ENCODE measurements at regions not wholly inside any gene's neighbourhood (a gene's known extent, or its start where the extent isn't known, plus 50 kb on each side); places are given as distances from the start of the nearest gene placed in this dataset.

DNA sequence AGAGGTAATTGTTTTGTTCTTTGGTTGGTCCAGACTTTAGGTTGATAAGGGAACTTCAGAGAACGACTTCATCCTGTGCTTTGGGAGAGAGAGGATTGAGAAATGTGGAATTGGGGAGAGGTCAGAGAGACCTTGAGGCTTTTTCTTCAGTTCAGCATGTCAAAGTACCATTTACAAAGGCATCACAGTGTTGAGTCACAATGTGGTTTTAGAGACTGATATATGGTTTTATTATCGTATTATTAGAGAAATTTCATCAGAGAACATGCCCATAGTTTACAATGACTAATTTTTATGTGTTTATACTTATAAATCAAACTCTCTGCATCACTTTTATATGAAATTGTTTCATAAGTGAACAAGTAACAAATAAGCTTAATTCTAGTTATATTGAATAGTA, 626.6 kb downstream of the DSC3 start:
- no peak for DNase-seq

GRCh38 chr18:30409120-30409519, 633.4 kb downstream of the DSC3 start:
- DNase-seq: no peak

GRCh38 chr18:30406728-30407127, 635.8 kb downstream of the DSC3 start:
- no peak for DNase-seq

DNA sequence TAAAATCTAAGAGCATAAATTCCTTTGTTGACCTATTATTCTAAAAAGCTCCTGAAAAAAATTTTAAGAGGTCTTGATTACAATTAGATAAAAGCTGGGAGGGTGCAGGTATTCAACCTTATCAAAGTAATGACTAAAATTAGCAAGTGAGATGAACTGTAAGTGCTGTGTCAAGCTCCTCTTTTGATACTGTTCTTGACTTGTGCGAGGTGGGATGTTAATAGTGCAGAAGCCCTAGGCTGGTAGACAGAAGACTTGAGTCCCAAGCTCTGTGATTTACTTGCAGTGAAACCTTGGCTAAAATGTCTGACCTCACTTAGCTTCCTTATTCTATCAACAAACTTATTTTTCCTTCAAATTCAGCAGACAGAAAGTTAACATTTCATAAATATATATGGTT, 637.5 kb downstream of the DSC3 start:
- no peak for DNase-seq

GRCh38 chr18:30404422-30404821, 638.1 kb downstream of the DSC3 start:
- no peak for DNase-seq

DNA sequence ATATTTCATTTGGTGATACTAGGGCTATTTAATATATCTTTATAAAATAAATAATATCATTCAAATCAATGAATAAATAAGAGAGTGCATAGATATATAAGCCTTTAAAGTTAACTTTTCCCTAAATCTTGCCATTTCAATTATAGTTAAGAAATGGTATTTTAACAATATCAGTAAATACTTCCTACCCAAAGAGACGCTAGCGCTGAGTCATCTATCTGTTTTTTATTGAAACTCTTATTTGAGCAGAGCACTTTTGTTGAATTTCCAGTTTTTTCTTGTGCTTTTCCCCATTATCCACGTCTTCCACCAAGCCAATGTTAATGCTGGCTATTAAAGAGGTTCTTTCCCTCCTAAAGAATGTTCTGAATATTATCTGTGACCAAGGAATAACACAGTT, 639.3 kb downstream of the DSC3 start:
- no peak for DNase-seq

DNA sequence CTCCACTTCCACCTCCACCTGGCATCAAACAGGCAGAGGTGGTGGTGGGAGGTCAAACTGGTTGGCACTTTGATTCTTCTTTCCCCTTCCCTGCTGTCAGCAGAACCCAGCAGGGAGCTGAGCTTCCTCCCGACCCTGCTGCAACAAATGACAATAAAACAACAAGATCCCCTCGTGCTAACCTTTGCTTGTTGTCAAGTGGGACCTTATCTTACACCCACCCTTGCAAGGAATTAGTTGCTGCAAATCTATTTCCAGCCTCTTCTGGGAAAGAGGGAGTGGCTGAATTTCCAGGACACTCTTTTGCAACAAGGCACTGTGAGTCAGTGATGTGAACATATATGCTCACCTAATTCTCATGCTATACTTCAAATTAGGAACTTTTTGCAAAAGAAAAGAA, 655.1 kb downstream of the DSC3 start:
- no peak for DNase-seq

DNA sequence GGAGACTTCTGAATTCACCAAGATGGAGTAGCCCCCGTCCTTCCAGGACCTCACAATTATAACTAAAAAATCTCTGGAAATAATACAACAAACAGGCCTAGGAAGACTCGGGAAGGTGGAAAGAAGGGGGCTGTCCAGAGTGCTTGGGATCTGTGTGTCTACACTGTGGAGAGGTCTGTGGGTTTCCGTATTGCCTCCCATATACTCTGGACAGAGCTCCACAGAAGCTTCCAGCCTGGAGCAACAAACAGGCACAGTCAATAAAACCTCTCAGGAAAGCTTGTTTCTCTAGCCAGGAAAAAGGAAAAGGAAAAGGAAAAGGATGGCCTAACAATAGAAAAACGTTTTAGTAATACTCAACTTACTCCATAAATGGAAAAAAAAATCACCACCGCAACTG, 655.9 kb downstream of the DSC3 start:
- DNase-seq: no peak

GRCh38 chr18:30385684-30386083, 656.9 kb downstream of the DSC3 start:
- no peak for DNase-seq

- no peak for DNase-seq
Observed at GRCh38 chr18:30381826-30382225, 660.7 kb downstream of the DSC3 start.

DNA sequence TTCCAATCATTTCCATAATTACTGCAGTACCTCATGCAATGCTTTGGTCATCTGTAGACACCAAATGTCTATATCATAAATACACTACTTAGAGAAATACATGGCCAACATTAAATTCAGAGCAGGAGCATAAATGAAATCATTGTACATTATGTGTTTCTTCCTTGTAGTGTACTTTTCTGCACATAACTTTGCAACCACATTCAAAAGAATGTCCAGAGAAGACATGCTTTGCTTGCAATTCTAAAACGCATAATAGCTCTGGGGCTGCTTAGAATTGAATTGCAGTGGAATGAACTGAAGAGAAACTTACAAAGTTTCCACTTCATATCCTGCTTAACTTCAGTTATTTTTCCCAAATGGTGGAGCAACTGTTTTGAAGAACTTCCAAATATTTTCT, 664.4 kb downstream of the DSC3 start:
- no peak for DNase-seq

- DNase-seq: peak; percentile 8
Observed at GRCh38 chr18:30376515-30376914, 666.0 kb downstream of the DSC3 start.

- DNase-seq: no peak
Observed at GRCh38 chr18:30361864-30362540, 680.5 kb downstream of the DSC3 start.

DNA sequence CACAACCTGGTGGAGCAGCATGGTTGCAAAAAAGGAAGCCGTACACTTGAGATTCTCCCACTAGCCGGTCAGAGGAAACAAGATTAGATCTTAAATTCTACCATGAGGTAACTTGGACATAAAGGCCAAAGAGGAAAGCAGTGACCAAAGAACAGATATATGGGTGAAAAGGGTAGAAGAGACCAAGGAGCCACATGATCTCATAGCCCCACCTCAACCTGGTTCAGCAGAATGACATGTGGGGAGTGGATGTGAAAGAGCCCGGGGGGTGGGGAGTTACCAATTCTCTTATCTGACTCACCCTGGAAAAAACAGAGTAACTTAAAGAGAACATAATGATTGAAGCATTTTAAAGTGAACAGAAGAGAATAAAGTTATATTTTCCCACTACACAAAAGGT, 683.0 kb downstream of the DSC3 start:
- DNase-seq: no peak

DNA sequence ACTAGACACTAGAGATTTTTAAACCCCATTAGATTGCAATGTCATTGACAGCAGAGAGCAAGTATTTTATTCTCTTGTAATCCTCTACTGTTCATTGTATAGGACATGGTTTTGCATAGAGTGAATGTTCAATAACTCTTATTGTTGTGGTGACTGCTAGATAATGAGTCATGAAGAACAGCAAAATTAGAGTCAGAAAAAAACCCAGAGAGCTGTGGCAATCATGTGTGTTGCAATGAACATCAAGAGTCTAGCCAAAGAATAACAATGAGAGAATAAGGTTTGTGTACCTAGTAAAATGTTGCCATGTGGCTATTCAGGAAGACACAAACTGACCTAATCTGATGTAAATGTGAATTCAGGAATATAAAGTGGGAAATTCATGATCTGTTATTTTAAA, 684.0 kb downstream of the DSC3 start:
- no peak for DNase-seq

GRCh38 chr18:30352551-30353168, 689.9 kb downstream of the DSC3 start:
- DNase-seq: no peak

GRCh38 chr18:30350263-30350662, 692.3 kb downstream of the DSC3 start:
- no peak for DNase-seq

DNA sequence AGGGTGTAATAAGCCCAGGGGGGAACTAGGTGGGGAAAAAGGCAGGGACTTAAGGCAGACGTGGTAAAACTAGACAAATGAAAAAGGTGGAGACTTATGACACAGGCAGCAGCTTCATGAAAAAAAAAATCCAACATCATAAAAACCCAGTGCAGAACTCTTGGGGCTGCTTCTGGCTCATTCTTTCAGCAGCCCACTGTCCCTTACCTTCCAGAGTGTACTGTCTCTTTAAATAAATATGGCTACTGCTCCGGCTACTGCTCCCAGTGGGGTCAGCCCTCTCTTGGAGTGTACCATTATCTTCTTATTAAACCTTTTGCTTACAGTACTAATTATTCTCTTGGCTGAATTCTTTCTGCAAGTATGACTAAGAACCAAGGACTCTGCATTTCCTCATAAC, 699.5 kb downstream of the DSC3 start:
- DNase-seq: no peak

GRCh38 chr18:30342675-30343074, 699.9 kb downstream of the DSC3 start:
- no peak for DNase-seq

GRCh38 chr18:30334781-30335180, 707.8 kb downstream of the DSC3 start:
- DNase-seq: no peak

GRCh38 chr18:30333310-30333709, 709.2 kb downstream of the DSC3 start:
- DNase-seq: no peak

- DNase-seq: no peak
Observed at GRCh38 chr18:30328839-30329238, 713.7 kb downstream of the DSC3 start.

GRCh38 chr18:30302181-30302580, 740.4 kb downstream of the DSC3 start:
- DNase-seq: no peak

- no peak for DNase-seq
Observed at GRCh38 chr18:30298769-30299168, 743.8 kb downstream of the DSC3 start.
